Gastrocnemius medialis (tissue), 4 donors: ENCODE measurements at regions not wholly inside any gene's neighbourhood (a gene's known extent, or its start where the extent isn't known, plus 50 kb on each side); places are given as distances from the start of the nearest gene placed in this dataset.

Experiments
- ATAC-seq, 2 donors: fragments of 150-250 bp; one replicate each; pipeline ENCODE4 v1.9.1; 2016
- DNase-seq, 2 donors: peaks; one replicate each; pipeline ENCODE4 v3.0.0-alpha.2; 2019
- H3K27ac ChIP-seq, 4 donors: fragments of 200-600 bp; sonication (generic); 1 replicate in 1 of 4; 2 replicates in 3 of 4; pipeline ENCODE4 v1.5.1; 2016 to 2018; ENCODE audit warnings: mild to moderate bottlenecking in 2 of 4, moderate library complexity in 1 of 4
- H3K27me3 ChIP-seq, 3 donors: fragments of 200-600 bp; sonication (generic) in 2 of 3; 1 replicate in 1 of 3; 2 replicates in 2 of 3; pipeline versions ENCODE4 v1.5.1 to v1.6.0; 2016 to 2019; ENCODE audit warnings: mild to moderate bottlenecking in 1 of 3, moderate library complexity in 1 of 3
- H3K36me3 ChIP-seq, 2 donors: fragments of 200-600 bp; sonication (generic) in 1 of 2; one replicate each; pipeline ENCODE4 v1.5.1; 2017 to 2018
- H3K4me1 ChIP-seq, 2 donors: fragments of 200-600 bp; sonication (generic) in 1 of 2; one replicate each; pipeline ENCODE4 v1.5.1; 2016 to 2017; ENCODE audit warnings: mild to moderate bottlenecking in 2 of 2
- H3K4me3 ChIP-seq, 4 donors: fragments of 200-600 bp; sonication (generic) in 3 of 4; 1 replicate in 1 of 4; 2 replicates in 3 of 4; pipeline ENCODE4 v1.5.1; 2016 to 2019; ENCODE audit warnings: mild to moderate bottlenecking in 2 of 4
- H3K9me3 ChIP-seq, 3 donors: fragments of 200-600 bp; sonication (generic) in 2 of 3; 1 replicate in 1 of 3; 2 replicates in 2 of 3; pipeline ENCODE4 v1.5.1; 2016 to 2019
- POLR2A ChIP-seq, 2 donors: fragments of 450-650 bp; IDR thresholded peaks; one replicate each; pipeline ENCODE4 v1.6.1; 2017; ENCODE audit warnings: antibody characterized with exemption in 2 of 2, mild to moderate bottlenecking in 2 of 2, moderate library complexity in 2 of 2
- in situ Hi-C, 4 donors: fragments of 200-750 bp; cut with MboI; loops; one replicate each; pipeline versions ENCODE4 v1.15.0 to v1.8.0; 2017; ENCODE audit warnings: low sequenced_read_pairs in 4 of 4
- intact Hi-C: fragments of 100-400 bp; cut with DNase I; formaldehyde crosslinking; loops from one replicate; pipeline ENCODE4 v1.15.1; 2023; ENCODE audit warnings: low total_unique reads
- TF ChIP-seq, protein P1 (sequence below), 5 experiments: fragments of 450-650 bp in 3 of 5; fragments of 200-600 bp in 2 of 5; sonication (generic) in 2 of 5; IDR thresholded peaks in 4 of 5; conservative IDR thresholded peaks in 1 of 5; 1 replicate in 4 of 5; 2 replicates in 1 of 5; pipeline ENCODE4 v1.5.1; 2016 to 2019; ENCODE audit warnings: antibody characterized with exemption in 5 of 5, mild to moderate bottlenecking in 3 of 5, moderate library complexity in 3 of 5

DNA sequence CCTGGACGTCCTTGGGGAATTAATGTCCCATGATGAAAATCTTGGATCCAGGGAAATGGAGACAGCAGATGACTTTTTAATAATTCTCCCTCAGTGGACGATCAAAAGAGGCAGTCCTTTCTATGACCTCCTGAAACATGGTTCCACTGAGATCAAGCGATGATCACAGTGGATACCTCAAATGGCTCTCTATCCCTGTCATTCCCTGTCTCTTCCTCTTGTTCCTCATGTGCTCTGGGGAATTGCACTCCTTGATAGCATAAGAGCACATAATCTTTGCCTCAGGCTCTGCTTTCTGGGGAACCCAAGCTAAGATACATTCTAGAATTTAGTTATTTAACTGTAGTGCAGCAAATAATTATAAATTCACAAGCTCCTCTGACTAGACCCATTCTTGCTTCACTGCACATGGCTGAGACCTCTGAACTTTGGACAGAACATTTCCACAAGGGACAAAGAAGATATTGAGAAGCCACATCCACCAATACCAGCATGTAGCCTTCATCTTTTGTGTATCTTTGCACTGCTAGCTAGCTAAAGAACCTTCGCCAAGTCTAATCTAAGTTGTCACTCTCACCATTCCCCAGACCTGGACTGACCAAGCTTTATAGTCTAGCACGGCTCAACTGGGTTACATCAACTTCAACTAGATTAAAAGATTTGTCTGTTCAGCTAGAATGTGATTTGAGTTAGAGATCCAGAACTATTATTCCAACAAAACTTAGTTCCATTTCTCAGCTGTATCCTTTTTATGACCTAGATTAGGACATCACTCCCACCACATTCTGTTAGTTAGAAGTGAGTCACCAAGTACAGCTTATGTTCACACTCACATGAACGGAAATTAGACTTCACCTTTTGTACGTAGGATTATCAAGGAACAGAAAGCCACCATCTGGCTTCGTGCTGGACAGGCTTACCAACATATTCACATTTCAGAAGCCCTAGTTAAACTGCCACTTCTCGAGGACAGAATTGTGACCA lies 142.7 kb downstream of the SUCLA2 start:
- Histone ChIP-seq H3K27ac (no peak overlapping the region), H3K27me3 (no peaks in the 10 kb centered on the region), H3K36me3 (no peaks in the 10 kb centered on the region), H3K9me3 (no peaks in the 10 kb centered on the region), H3K4me3 (no peak overlapping the region), H3K4me1 (no peaks in the 10 kb centered on the region)
- in situ Hi-C loops = no loop called here
- no peak for DNase-seq
- intact Hi-C loops = no loop called here
- TF ChIP-seq POLR2A (IDR thresholded peaks at IDR 0.05) = no peak
- TF ChIP-seq, protein P1, sequence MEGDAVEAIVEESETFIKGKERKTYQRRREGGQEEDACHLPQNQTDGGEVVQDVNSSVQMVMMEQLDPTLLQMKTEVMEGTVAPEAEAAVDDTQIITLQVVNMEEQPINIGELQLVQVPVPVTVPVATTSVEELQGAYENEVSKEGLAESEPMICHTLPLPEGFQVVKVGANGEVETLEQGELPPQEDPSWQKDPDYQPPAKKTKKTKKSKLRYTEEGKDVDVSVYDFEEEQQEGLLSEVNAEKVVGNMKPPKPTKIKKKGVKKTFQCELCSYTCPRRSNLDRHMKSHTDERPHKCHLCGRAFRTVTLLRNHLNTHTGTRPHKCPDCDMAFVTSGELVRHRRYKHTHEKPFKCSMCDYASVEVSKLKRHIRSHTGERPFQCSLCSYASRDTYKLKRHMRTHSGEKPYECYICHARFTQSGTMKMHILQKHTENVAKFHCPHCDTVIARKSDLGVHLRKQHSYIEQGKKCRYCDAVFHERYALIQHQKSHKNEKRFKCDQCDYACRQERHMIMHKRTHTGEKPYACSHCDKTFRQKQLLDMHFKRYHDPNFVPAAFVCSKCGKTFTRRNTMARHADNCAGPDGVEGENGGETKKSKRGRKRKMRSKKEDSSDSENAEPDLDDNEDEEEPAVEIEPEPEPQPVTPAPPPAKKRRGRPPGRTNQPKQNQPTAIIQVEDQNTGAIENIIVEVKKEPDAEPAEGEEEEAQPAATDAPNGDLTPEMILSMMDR (IDR thresholded peaks at IDR 0.05 in 4 of 5, conservative IDR thresholded peaks at IDR 0.05 in 1 of 5) = no peak
- no peak for ATAC-seq

DNA sequence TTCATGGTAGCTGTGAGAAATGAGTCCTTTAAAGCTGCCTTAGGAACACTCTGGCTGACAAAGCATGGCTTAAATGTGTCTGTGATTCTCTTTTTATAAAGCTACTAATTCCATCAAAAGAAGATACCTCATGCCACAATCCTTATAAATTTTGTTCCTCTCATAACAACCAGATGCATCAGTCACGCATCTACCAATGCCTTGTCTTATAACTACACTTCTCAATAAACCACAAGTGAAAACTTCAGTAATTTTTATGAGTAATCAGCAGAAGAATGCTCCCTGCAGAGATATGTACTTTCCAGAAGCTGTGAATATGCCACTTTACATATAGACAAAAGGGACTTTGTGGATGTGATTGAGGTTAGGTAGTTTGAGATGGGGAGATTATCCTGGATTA lies 147.8 kb downstream of the SUCLA2 start:
- Histone ChIP-seq H3K4me3 (no peak overlapping the region), H3K27me3 (no peaks in the 10 kb centered on the region), H3K4me1 (no peaks in the 10 kb centered on the region), H3K36me3 (no peaks in the 10 kb centered on the region), H3K27ac (no peak overlapping the region), H3K9me3 (no peaks in the 10 kb centered on the region)
- DNase-seq (no peak), ATAC-seq (no peak)
- TF ChIP-seq POLR2A (IDR thresholded peaks at IDR 0.05) = no peak
- TF ChIP-seq, protein P1 (IDR thresholded peaks at IDR 0.05 in 4 of 5, conservative IDR thresholded peaks at IDR 0.05 in 1 of 5) = no peak
- intact Hi-C loops = no loop called here
- in situ Hi-C loops = no loop called here

DNA sequence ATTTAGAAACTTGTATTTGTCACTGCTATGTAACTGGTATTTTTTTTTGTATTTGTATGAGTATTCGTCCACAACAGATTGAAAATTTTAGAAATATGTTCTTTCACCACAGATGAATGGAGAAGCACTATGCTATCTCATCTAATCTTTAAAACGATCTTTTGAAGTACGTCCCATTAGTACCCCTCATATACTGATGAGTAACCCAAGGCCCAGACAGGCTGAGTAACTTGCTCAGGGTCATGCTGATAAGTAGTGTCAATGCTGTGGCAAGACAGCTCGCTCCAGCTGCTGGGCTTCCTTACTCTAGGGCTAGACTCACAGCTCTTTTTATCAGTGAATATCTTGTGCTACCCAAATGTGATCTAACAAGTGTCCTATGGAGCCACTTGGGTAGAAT lies 154.2 kb downstream of the SUCLA2 start:
- H3K36me3 ChIP-seq = no peaks in the 10 kb centered on the region
- H3K27ac ChIP-seq = no peak overlapping the region
- ATAC-seq = no peak
- H3K4me3 ChIP-seq = no peak overlapping the region
- in situ Hi-C loops = no loop called here
- no peaks in the 10 kb centered on the region for H3K27me3 ChIP-seq
- no peak for TF ChIP-seq POLR2A (IDR thresholded peaks at IDR 0.05)
- TF ChIP-seq, protein P1 (IDR thresholded peaks at IDR 0.05 in 4 of 5, conservative IDR thresholded peaks at IDR 0.05 in 1 of 5) = no peak
- no peaks in the 10 kb centered on the region for H3K4me1 ChIP-seq
- no peak for DNase-seq
- intact Hi-C loops = no loop called here
- no peaks in the 10 kb centered on the region for H3K9me3 ChIP-seq

DNA sequence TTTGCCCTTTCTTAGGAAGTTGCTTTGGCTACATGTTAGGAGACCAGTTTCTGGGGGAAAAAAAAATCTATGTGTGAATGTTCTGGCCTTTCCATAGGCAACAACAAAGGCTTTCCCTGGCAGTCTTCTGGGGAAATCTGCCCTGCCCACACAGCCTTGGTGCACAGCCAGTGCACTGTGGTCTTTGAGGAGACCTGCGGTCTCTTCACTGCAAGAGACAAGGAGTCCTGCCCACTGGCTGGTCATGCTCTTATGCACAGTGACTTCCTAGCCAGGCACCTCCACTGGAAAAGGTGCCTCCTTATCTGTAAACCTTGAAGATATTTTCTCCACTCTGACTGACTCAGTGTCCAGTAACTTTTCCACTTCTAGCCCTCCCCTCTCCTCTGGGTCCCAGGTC lies 155.1 kb downstream of the SUCLA2 start:
- no peak for ATAC-seq
- no peaks in the 10 kb centered on the region for H3K36me3 ChIP-seq
- in situ Hi-C loops = no loop called here
- no peaks in the 10 kb centered on the region for H3K4me1 ChIP-seq
- no peaks in the 10 kb centered on the region for H3K27me3 ChIP-seq
- TF ChIP-seq, protein P1 (IDR thresholded peaks at IDR 0.05 in 4 of 5, conservative IDR thresholded peaks at IDR 0.05 in 1 of 5) = no peak
- TF ChIP-seq POLR2A (IDR thresholded peaks at IDR 0.05) = no peak
- DNase-seq = no peak
- H3K4me3 ChIP-seq = no peak overlapping the region
- intact Hi-C loops = no loop called here
- H3K9me3 ChIP-seq = no peaks in the 10 kb centered on the region
- H3K27ac ChIP-seq = no peak overlapping the region
